OCI-LY1 (cell line): ENCODE measurements at regions not wholly inside any gene's neighbourhood (a gene's known extent, or its start where the extent isn't known, plus 50 kb on each side); places are given as distances from the start of the nearest gene placed in this dataset.
"Not testable (repeated sequence)": the region's sequence is repeated elsewhere in the genome, so short reads cannot be mapped to it uniquely, and the experiment has no call there.

Experiments used
- H2AFZ ChIP-seq: fragments of 200-600 bp; sonication (generic), shearing (Covaris generic); 2 replicates; pipeline ENCODE4 v1.6.0; 2014; ENCODE audit warnings: antibody characterized with exemption, mild to moderate bottlenecking, low read length
- H3F3A ChIP-seq: fragments of 200-600 bp; sonication (generic), shearing (Covaris generic); 2 replicates; pipeline ENCODE4 v1.6.0; 2014; ENCODE audit warnings: mild to moderate bottlenecking, antibody characterized with exemption, low read length, moderate library complexity; ENCODE audit not compliant: insufficient read depth
- H3K27ac ChIP-seq: fragments of 200-600 bp; sonication (generic); 2 replicates; pipeline ENCODE4 v1.5.1; 2014; ENCODE audit warnings: low read length, mixed run types, mild to moderate bottlenecking, low read depth; ENCODE audit not compliant: poor library complexity, severe bottlenecking
- H3K27me3 ChIP-seq: fragments of 200-600 bp; sonication (generic); 2 replicates; pipeline ENCODE4 v1.6.0; 2014; ENCODE audit warnings: antibody characterized with exemption, mild to moderate bottlenecking, low read length, moderate library complexity; ENCODE audit not compliant: insufficient read depth
- H3K36me3 ChIP-seq: fragments of 200-600 bp; sonication (generic); 2 replicates; pipeline ENCODE4 v1.6.1; 2014; ENCODE audit warnings: mild to moderate bottlenecking, antibody characterized with exemption, low read length, moderate library complexity, mixed read lengths; ENCODE audit not compliant: insufficient read depth
- H3K4me1 ChIP-seq: fragments of 200-600 bp; sonication (generic); 2 replicates; pipeline ENCODE4 v1.5.1; 2014; ENCODE audit warnings: mild to moderate bottlenecking, low read length, moderate library complexity; ENCODE audit not compliant: insufficient read depth, severe bottlenecking
- H3K4me2 ChIP-seq: fragments of 200-600 bp; sonication (generic), shearing (Covaris generic); 2 replicates; pipeline ENCODE4 v1.6.1; 2014; ENCODE audit warnings: low read length
- H3K4me3 ChIP-seq: fragments of 200-600 bp; sonication (generic); 2 replicates; pipeline ENCODE4 v1.5.1; 2014; ENCODE audit warnings: low read length, low read depth, mild to moderate bottlenecking, mixed read lengths; ENCODE audit not compliant: poor library complexity, severe bottlenecking
- H3K79me2 ChIP-seq: fragments of 200-600 bp; shearing (Covaris generic); 2 replicates; pipeline ENCODE4 v1.6.1; 2016; ENCODE audit warnings: mixed run types, low read length, mixed read lengths; ENCODE audit not compliant: insufficient read depth
- H3K9ac ChIP-seq: fragments of 200-600 bp; sonication (generic), shearing (Covaris generic); 2 replicates; pipeline ENCODE4 v1.6.1; 2014; ENCODE audit warnings: mild to moderate bottlenecking, low read length, mixed read lengths
- H3K9me2 ChIP-seq: fragments of 200-600 bp; sonication (generic), shearing (Covaris generic); 2 replicates; pipeline ENCODE4 v1.6.1; 2014; ENCODE audit warnings: low read depth, mild to moderate bottlenecking, low read length, mixed read lengths
- H3K9me3 ChIP-seq: fragments of 200-600 bp; shearing (Covaris generic); 2 replicates; pipeline ENCODE4 v1.6.1; 2014; ENCODE audit warnings: low read length, mixed read lengths
- H4K20me1 ChIP-seq: fragments of 200-600 bp; sonication (generic), shearing (Covaris generic); 2 replicates; pipeline ENCODE4 v1.6.0; 2016; ENCODE audit warnings: mild to moderate bottlenecking, low read length; ENCODE audit not compliant: insufficient read depth
- EZH2 ChIP-seq: fragments of 200-600 bp; sonication (generic), shearing (Covaris generic); IDR thresholded peaks from 2 replicates; pipeline ENCODE4 v1.8.0; 2017; ENCODE audit warnings: borderline replicate concordance, mixed run types, mild to moderate bottlenecking, antibody characterized with exemption, low read length, moderate library complexity, mixed read lengths
- TF ChIP-seq, protein P1 (sequence below): fragments of 200-600 bp; sonication (generic), shearing (Covaris generic); IDR thresholded peaks from 2 replicates; pipeline ENCODE4 v1.5.1; 2017; ENCODE audit warnings: mild to moderate bottlenecking, antibody characterized with exemption, low read length, moderate library complexity, mixed read lengths

DNA sequence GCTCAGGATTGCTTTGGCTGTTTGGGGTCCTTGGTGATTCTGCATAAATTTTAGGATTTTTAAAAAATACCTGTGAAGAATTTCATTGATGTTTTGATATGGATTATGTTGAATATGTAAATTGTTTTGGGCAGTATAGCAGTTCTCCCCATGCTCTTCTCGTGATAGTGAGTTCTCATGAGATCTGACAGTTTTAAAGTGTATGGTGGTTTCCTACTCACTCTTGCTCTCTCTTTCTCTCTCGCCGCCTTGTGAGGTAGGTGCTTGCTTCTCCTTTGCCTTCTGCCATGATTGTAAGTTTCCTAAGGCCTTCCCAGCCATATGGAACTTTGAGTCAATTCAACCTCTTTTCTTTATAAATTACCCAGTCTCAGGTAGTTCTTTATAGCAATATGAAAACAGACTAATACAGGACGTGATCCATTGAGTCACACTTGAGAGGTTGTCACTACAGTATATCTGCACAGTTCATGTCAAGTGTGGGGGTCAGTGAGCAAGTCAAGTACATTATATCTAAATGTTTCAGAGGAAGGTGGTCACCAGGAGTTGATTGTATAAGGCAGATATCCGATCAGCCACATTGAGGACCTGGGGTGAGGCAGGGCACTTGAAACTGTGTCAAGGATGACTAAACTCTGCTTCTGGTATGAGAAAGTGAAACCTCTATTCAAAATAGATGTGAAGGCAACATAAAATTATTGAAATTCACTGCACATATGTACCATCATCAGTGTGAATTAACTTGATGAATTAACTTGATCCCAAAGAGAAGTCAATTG, 70.7 kb upstream of the CCDC179 start:
- no peaks in the 10 kb centered on the region for H3F3A ChIP-seq
- H4K20me1 ChIP-seq = no peaks in the 10 kb centered on the region
- H3K36me3 ChIP-seq = no peaks in the 10 kb centered on the region
- no peak for TF ChIP-seq EZH2
- TF ChIP-seq, protein P1, sequence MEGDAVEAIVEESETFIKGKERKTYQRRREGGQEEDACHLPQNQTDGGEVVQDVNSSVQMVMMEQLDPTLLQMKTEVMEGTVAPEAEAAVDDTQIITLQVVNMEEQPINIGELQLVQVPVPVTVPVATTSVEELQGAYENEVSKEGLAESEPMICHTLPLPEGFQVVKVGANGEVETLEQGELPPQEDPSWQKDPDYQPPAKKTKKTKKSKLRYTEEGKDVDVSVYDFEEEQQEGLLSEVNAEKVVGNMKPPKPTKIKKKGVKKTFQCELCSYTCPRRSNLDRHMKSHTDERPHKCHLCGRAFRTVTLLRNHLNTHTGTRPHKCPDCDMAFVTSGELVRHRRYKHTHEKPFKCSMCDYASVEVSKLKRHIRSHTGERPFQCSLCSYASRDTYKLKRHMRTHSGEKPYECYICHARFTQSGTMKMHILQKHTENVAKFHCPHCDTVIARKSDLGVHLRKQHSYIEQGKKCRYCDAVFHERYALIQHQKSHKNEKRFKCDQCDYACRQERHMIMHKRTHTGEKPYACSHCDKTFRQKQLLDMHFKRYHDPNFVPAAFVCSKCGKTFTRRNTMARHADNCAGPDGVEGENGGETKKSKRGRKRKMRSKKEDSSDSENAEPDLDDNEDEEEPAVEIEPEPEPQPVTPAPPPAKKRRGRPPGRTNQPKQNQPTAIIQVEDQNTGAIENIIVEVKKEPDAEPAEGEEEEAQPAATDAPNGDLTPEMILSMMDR = no peak
- no peaks in the 10 kb centered on the region for H3K9me3 ChIP-seq
- no peak overlapping the region for H3K27ac ChIP-seq
- H2AFZ ChIP-seq = no peak overlapping the region
- H3K9ac ChIP-seq = no peak overlapping the region
- H3K4me1 ChIP-seq = no peaks in the 10 kb centered on the region
- H3K27me3 ChIP-seq = no peaks in the 10 kb centered on the region
- no peaks in the 10 kb centered on the region for H3K9me2 ChIP-seq
- H3K4me3 ChIP-seq = no peak overlapping the region
- no peak overlapping the region for H3K4me2 ChIP-seq
- no peaks in the 10 kb centered on the region; the same call in 1 of the 2 replicates for H3K79me2 ChIP-seq

DNA sequence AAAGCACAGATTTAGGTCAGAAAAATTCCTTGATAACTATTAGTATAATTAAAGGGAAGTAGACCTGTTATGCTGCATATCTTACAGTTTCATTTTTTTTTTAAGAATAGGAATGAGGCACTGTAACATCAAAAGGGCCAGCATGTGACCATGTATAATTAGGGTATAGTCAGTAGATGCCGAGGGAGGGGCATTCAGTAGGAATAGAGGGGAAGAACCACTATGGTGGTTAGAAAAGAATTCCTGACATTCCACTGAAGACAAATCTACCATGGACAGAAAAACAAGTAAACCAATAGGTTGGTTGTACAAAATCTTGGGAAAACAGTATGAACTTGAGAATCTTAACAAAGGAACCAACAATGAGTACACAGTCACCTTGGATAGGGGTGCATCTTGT, 78.4 kb upstream of the CCDC179 start:
- Histone ChIP-seq H4K20me1 (no peaks in the 10 kb centered on the region), H3K27ac (no peak overlapping the region), H3K27me3 (no peaks in the 10 kb centered on the region), H3K36me3 (no peaks in the 10 kb centered on the region), H3K9me2 (no peaks in the 10 kb centered on the region), H3F3A (no peaks in the 10 kb centered on the region), H3K9me3 (no peaks in the 10 kb centered on the region), H3K4me3 (no peak overlapping the region), H3K79me2 (no peaks in the 10 kb centered on the region), H3K4me1 (no peaks in the 10 kb centered on the region), H2AFZ (no peak overlapping the region), H3K4me2 (no peak overlapping the region), H3K9ac (no peak overlapping the region)
- TF ChIP-seq, protein P1 = no peak
- no peak for TF ChIP-seq EZH2

DNA sequence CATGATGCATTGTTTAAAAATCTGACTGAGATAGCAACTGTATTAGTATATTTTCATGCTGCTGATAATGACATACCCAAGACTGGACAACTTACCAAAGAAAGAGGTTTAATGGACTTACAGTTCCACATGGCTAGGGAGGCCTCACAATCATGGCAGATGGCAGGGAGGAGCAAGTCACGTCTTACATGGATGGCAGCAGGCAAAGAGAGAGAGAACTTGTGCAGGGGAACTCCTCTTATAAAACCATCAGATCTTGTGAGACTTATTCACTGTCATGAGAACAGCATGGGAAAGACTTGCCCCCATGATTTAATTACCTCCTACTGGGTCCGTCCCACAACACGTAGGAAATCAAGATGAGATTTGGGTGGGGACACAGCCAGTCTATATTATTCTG, 81.3 kb upstream of the CCDC179 start:
- H3K79me2 ChIP-seq, H3K4me2 ChIP-seq, H3K9me2 ChIP-seq, H2AFZ ChIP-seq, H3K27me3 ChIP-seq, H3K4me1 ChIP-seq, H3K4me3 ChIP-seq, H3K36me3 ChIP-seq, H3K9ac ChIP-seq, H3K9me3 ChIP-seq, H3F3A ChIP-seq, H3K27ac ChIP-seq, H4K20me1 ChIP-seq: not testable (repeated sequence)

DNA sequence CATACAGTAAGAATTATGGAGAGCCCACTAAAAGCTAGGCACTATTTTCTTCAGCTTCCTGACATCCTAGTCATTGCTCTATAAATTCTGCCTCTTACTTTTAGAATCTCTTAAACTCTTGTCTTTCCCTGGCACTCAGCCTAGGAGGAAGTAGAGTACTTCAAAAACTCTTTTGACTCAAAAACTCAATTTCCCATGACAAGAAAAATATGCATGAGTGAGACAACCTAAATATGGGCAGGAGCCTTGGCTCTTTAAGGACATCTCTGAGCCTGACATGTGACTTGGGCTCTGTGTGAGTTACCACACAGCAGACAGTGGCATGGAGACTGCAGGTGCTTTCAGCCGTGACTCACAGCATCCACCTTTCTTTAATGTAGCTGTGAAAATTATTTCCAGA, 97.5 kb upstream of the CCDC179 start:
- no peaks in the 10 kb centered on the region for H3K4me1 ChIP-seq
- H3K27ac ChIP-seq = no peak overlapping the region
- no peaks in the 10 kb centered on the region for H4K20me1 ChIP-seq
- no peaks in the 10 kb centered on the region for H3K27me3 ChIP-seq
- no peaks in the 10 kb centered on the region for H3K9me2 ChIP-seq
- no peaks in the 10 kb centered on the region for H3F3A ChIP-seq
- H3K9ac ChIP-seq = no peak overlapping the region
- no peaks in the 10 kb centered on the region for H3K9me3 ChIP-seq
- H3K79me2 ChIP-seq = no peaks in the 10 kb centered on the region
- no peaks in the 10 kb centered on the region for H3K36me3 ChIP-seq
- H3K4me3 ChIP-seq = no peak overlapping the region
- H3K4me2 ChIP-seq = no peak overlapping the region
- no peak overlapping the region for H2AFZ ChIP-seq
- TF ChIP-seq, protein P1 = no peak
